Naive thymus-derived CD4-positive, alpha-beta T cell (primary cell): ENCODE measurements at regions not wholly inside any gene's neighbourhood (a gene's known extent, or its start where the extent isn't known, plus 50 kb on each side); places are given as distances from the start of the nearest gene placed in this dataset.

Source experiments
- ATAC-seq: fragments of 150-1000 bp; cut with Tn5 transposase; 2 replicates; pipeline ENCODE4 v1.10.0; 2021; ENCODE audit warnings: mild to moderate bottlenecking, moderate library complexity
- CTCF ChIA-PET: fragments of 350-600 bp; sonication (Branson Sonifier 250); formaldehyde crosslinking; loops from one replicate; lab custom pipeline; 2021; ENCODE audit warnings: antibody characterized with exemption; lab: Charles Lee
- POLR2A ChIA-PET: fragments of 350-600 bp; sonication (Branson Sonifier 250); formaldehyde crosslinking; loops from one replicate; lab custom pipeline; 2021; ENCODE audit warnings: antibody characterized with exemption, inconsistent platforms; lab: Charles Lee
- DNase-seq, 9 donors: peaks; one replicate each; pipeline versions ENCODE4 v3.0.0 to v3.0.0-alpha.2; 2020 to 2022; ENCODE audit warnings: mixed read lengths in 1 of 9
- H3K27ac ChIP-seq: one replicate; pipeline ENCODE4 v1.7.0; 2013; ENCODE audit warnings: mild to moderate bottlenecking, low read depth, low read length, moderate library complexity
- H3K27me3 ChIP-seq, 2 donors: one replicate each; pipeline ENCODE4 v1.7.0; 2013; ENCODE audit warnings: low read length in 2 of 2, mild to moderate bottlenecking in 2 of 2, moderate library complexity in 2 of 2; ENCODE audit not compliant: control insufficient read depth in 2 of 2, insufficient read depth in 2 of 2
- H3K36me3 ChIP-seq, 3 experiments: 1 replicate in 2 of 3; 2 replicates in 1 of 3; pipeline ENCODE4 v1.7.0; 2013; ENCODE audit warnings: low read length in 3 of 3, mild to moderate bottlenecking in 3 of 3, moderate library complexity in 1 of 3; ENCODE audit not compliant: insufficient read depth in 3 of 3, control insufficient read depth in 2 of 3
- H3K4me1 ChIP-seq, 2 donors: one replicate each; pipeline ENCODE4 v1.7.0; 2013; ENCODE audit warnings: low read length in 2 of 2, mild to moderate bottlenecking in 2 of 2, moderate library complexity in 1 of 2; ENCODE audit not compliant: control insufficient read depth in 2 of 2, insufficient read depth in 2 of 2
- H3K4me3 ChIP-seq: 2 replicates; pipeline ENCODE4 v1.7.0; 2013; ENCODE audit warnings: mild to moderate bottlenecking, low read length
- H3K9me3 ChIP-seq, 3 experiments: 1 replicate in 2 of 3; 2 replicates in 1 of 3; pipeline ENCODE4 v1.7.0; 2013; ENCODE audit warnings: low read length in 3 of 3; ENCODE audit not compliant: control insufficient read depth in 2 of 3
- H3K27ac Mint-ChIP-seq, 9 donors: one replicate each; pipeline ENCODE4 v1.8.0; 2020 to 2022; ENCODE audit warnings: mixed read lengths in 9 of 9, mild to moderate bottlenecking in 8 of 9, moderate library complexity in 5 of 9, inconsistent platforms in 2 of 9
- H3K27me3 Mint-ChIP-seq, 5 donors: one replicate each; pipeline ENCODE4 v1.8.0; 2021 to 2022; ENCODE audit warnings: mixed read lengths in 5 of 5, mild to moderate bottlenecking in 1 of 5
- H3K36me3 Mint-ChIP-seq, 5 donors: one replicate each; pipeline ENCODE4 v1.8.0; 2020 to 2022; ENCODE audit warnings: mixed read lengths in 5 of 5, mild to moderate bottlenecking in 3 of 5, inconsistent platforms in 1 of 5
- H3K4me1 Mint-ChIP-seq, 7 donors: one replicate each; pipeline ENCODE4 v1.8.0; 2020 to 2022; ENCODE audit warnings: mixed read lengths in 7 of 7, mild to moderate bottlenecking in 3 of 7, inconsistent platforms in 1 of 7
- H3K4me3 Mint-ChIP-seq, 10 donors: one replicate each; pipeline ENCODE4 v1.8.0; 2020 to 2022; ENCODE audit warnings: mild to moderate bottlenecking in 10 of 10, mixed read lengths in 10 of 10, moderate library complexity in 6 of 10, inconsistent platforms in 2 of 10
- H3K9me3 Mint-ChIP-seq, 11 donors: one replicate each; pipeline ENCODE4 v1.8.0; 2020 to 2022; ENCODE audit warnings: mixed read lengths in 11 of 11, mild to moderate bottlenecking in 4 of 11, inconsistent platforms in 1 of 11, moderate library complexity in 1 of 11
- intact Hi-C, 2 donors: fragments of 100-400 bp; cut with micrococcal nuclease; formaldehyde crosslinking; loops; one replicate each; pipeline ENCODE4 v1.15.1; 2023

- Histone ChIP-seq H3K4me1 (no peaks in the 10 kb centered on the region), H3K36me3 (no peaks in the 10 kb centered on the region), H3K9me3 (no peaks in the 10 kb centered on the region), H3K27me3 (no peaks in the 10 kb centered on the region), H3K4me3 (no peak overlapping the region), H3K27ac (no peak overlapping the region)
- Mint-ChIP-seq H3K4me3 (no peak overlapping the region), H3K27ac (no peak overlapping the region), H3K27me3 (no peaks in the 10 kb centered on the region), H3K9me3 (peaks cover 0 to 12% (median 0%) of the 10 kb centered on the region in 11 donors), H3K36me3 (no peaks in the 10 kb centered on the region), H3K4me1 (no peaks in the 10 kb centered on the region)
- ATAC-seq: no peak
- ChIA-PET CTCF (interaction anchor here (0.6 kb wide), 1 partner anchor 1972 kb away, joined by 3 read pairs; no protein-coding TSS in a partner anchor), POLR2A (no interaction called here)
- DNase-seq: no peak
- intact Hi-C loops: no loop called here
Observed at GRCh38 chr13:90768116-90768515, 579.4 kb upstream of the MIR17HG start.

GRCh38 chr13:90769387-90769786, 578.1 kb upstream of the MIR17HG start:
- Histone ChIP-seq H3K36me3 (no peaks in the 10 kb centered on the region), H3K27ac (no peak overlapping the region), H3K4me3 (no peak overlapping the region), H3K4me1 (no peaks in the 10 kb centered on the region), H3K27me3 (no peaks in the 10 kb centered on the region), H3K9me3 (no peaks in the 10 kb centered on the region)
- CTCF ChIA-PET: no interaction called here
- Mint-ChIP-seq H3K4me3 (no peak overlapping the region), H3K27ac (no peak overlapping the region), H3K9me3 (peaks cover 0 to 5% (median 1%) of the 10 kb centered on the region in 11 donors), H3K36me3 (no peaks in the 10 kb centered on the region), H3K4me1 (no peaks in the 10 kb centered on the region), H3K27me3 (no peaks in the 10 kb centered on the region)
- intact Hi-C loops: no loop called here
- DNase-seq (no peak), ATAC-seq (no peak)
- POLR2A ChIA-PET: no interaction called here

DNA sequence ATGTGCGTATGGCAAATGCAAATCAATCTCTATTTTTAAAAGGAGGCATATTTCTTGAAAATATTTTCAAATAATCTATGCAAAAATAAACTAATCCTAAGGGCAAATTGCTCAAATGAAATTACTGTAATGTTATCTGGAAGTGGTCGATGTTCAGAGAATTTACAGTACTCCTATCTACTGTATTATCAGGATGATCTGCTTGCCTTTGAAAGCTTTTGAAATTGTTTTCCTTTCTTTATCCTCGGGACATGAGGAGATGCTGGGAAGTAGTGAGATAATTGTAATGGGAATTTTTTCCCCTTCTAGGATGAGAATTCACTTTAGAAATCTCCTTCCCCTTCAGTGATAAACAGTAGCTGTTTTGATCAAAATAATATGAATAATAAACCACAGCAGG, 577.2 kb upstream of the MIR17HG start:
- H3K4me3 Mint-ChIP-seq: no peak overlapping the region

GRCh38 chr13:90773681-90774080, 573.8 kb upstream of the MIR17HG start:
- no peak overlapping the region for H3K27ac Mint-ChIP-seq

More for the DNA sequence above, 577.2 kb upstream of the MIR17HG start:
- Histone ChIP-seq H3K36me3 (no peaks in the 10 kb centered on the region), H3K27ac (no peak overlapping the region), H3K27me3 (no peaks in the 10 kb centered on the region), H3K9me3 (no peaks in the 10 kb centered on the region), H3K4me1 (no peaks in the 10 kb centered on the region), H3K4me3 (no peak overlapping the region)
- Mint-ChIP-seq H3K9me3 (peaks cover 0 to 5% (median 3%) of the 10 kb centered on the region in 11 donors), H3K4me1 (no peaks in the 10 kb centered on the region), H3K27me3 (no peaks in the 10 kb centered on the region), H3K36me3 (no peaks in the 10 kb centered on the region), H3K27ac (no peak overlapping the region)
- ATAC-seq: no peak
- CTCF ChIA-PET: no interaction called here
- POLR2A ChIA-PET: no interaction called here
- no peak for DNase-seq
- intact Hi-C loops: no loop called here

GRCh38 chr13:90776051-90776748, 571.3 kb upstream of the MIR17HG start:
- Mint-ChIP-seq H3K4me1 (no peaks in the 10 kb centered on the region), H3K9me3 (peaks cover 0 to 8% (median 2%) of the 10 kb centered on the region in 11 donors), H3K36me3 (no peaks in the 10 kb centered on the region), H3K27me3 (no peaks in the 10 kb centered on the region), H3K27ac (no peak overlapping the region), H3K4me3 (no peak overlapping the region)
- Histone ChIP-seq H3K9me3 (no peaks in the 10 kb centered on the region), H3K4me1 (no peaks in the 10 kb centered on the region), H3K36me3 (no peaks in the 10 kb centered on the region), H3K27me3 (no peaks in the 10 kb centered on the region), H3K27ac (no peak overlapping the region), H3K4me3 (no peak overlapping the region)
- ChIA-PET POLR2A (no interaction called here), CTCF (no interaction called here)
- DNase-seq: no peak
- intact Hi-C loops: no loop called here
- no peak for ATAC-seq

More at GRCh38 chr13:90773681-90774080, 573.8 kb upstream of the MIR17HG start:
- H3K4me3 ChIP-seq: no peak overlapping the region
- peaks cover 0 to 12% (median 3%) of the 10 kb centered on the region in 11 donors for H3K9me3 Mint-ChIP-seq
- no peak overlapping the region for H3K27ac ChIP-seq
- no peak overlapping the region for H3K4me3 Mint-ChIP-seq
- H3K4me1 ChIP-seq: no peaks in the 10 kb centered on the region
- no peaks in the 10 kb centered on the region for H3K9me3 ChIP-seq
- no peak for ATAC-seq
- H3K27me3 ChIP-seq: no peaks in the 10 kb centered on the region
- no peak for DNase-seq
- no peaks in the 10 kb centered on the region for H3K36me3 Mint-ChIP-seq
- no peaks in the 10 kb centered on the region for H3K4me1 Mint-ChIP-seq
- CTCF ChIA-PET: no interaction called here
- H3K27me3 Mint-ChIP-seq: no peaks in the 10 kb centered on the region
- H3K36me3 ChIP-seq: no peaks in the 10 kb centered on the region
- POLR2A ChIA-PET: no interaction called here
- intact Hi-C loops: no loop called here

DNA sequence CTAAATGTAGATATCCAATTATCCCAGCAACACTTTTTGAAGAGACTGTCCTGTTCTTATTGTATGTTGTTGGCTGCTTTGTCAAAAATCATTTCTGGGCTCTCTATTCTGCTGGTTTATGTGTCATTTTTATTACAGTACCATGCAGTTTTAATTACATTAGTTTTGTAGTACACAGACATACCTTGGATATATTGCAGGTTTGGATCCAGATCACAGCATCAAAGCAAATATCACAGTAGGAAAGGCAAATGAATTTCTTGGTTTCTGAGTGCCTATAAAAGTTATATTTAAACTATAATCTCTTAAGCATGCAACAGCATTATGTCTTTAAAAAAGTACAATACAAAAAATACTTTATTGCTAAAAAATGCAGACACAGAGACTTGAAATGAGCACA, 564.2 kb upstream of the MIR17HG start:
- Mint-ChIP-seq H3K36me3 (no peaks in the 10 kb centered on the region), H3K27ac (no peak overlapping the region), H3K4me3 (no peak overlapping the region), H3K4me1 (no peaks in the 10 kb centered on the region), H3K9me3 (peaks cover 0 to 11% (median 0%) of the 10 kb centered on the region in 11 donors), H3K27me3 (no peaks in the 10 kb centered on the region)
- Histone ChIP-seq H3K27ac (no peak overlapping the region), H3K4me1 (no peaks in the 10 kb centered on the region), H3K27me3 (no peaks in the 10 kb centered on the region), H3K9me3 (no peaks in the 10 kb centered on the region), H3K4me3 (no peak overlapping the region), H3K36me3 (no peaks in the 10 kb centered on the region)
- CTCF ChIA-PET: no interaction called here
- ATAC-seq (no peak), DNase-seq (no peak)
- intact Hi-C loops: no loop called here
- POLR2A ChIA-PET: no interaction called here

DNA sequence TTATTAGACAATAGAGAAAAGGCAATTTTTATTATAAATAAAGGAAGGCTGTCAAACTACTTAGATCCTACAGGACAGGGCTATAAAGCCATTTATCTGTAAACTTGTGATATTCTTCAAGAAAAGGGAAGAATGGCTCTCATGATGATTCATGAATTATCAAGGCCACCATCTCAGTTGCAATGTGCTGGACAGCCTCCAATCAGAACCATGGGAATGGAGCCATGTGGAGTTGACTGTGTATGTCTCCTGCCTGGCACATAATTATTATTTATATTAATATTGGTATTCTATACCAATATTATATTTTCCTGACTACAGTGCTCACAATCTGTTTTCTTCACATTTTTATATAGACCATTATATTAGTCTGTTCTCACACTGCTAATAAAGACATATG, 560.5 kb upstream of the MIR17HG start:
- ChIA-PET CTCF (no interaction called here), POLR2A (no interaction called here)
- Mint-ChIP-seq H3K9me3 (peaks cover 0 to 11% (median 0%) of the 10 kb centered on the region in 11 donors), H3K27ac (no peak overlapping the region), H3K36me3 (no peaks in the 10 kb centered on the region), H3K27me3 (no peaks in the 10 kb centered on the region), H3K4me3 (no peak overlapping the region), H3K4me1 (no peaks in the 10 kb centered on the region)
- no peaks in the 10 kb centered on the region for H3K9me3 ChIP-seq
- no peak overlapping the region for H3K4me3 ChIP-seq
- no peaks in the 10 kb centered on the region for H3K27me3 ChIP-seq
- H3K4me1 ChIP-seq: no peaks in the 10 kb centered on the region
- no peaks in the 10 kb centered on the region for H3K36me3 ChIP-seq
- H3K27ac ChIP-seq: no peak overlapping the region
- DNase-seq: no peak
- no peak for ATAC-seq
- intact Hi-C loops: no loop called here
